ENCODE measurements at regions not wholly inside any gene's neighbourhood (a gene's known extent, or its start where the extent isn't known, plus 50 kb on each side); places are given as distances from the start of the nearest gene placed in this dataset.
"Not testable (repeated sequence)": the region's sequence is repeated elsewhere in the genome, so short reads cannot be mapped to it uniquely, and the experiment has no call there.

- Histone ChIP-seq H3K9me3 (no peaks in the 10 kb centered on the region), H3K27me3 (no peaks in the 10 kb centered on the region), H3K27ac (no peak overlapping the region), H3K4me1 (no peaks in the 10 kb centered on the region), H3K36me3 (no peaks in the 10 kb centered on the region), H3K4me3 (no peak overlapping the region)
- no peak for DNase-seq
- intact Hi-C loops (cut with DNase I; ENCODE audit: low total_unique reads), result no loop called here
- in situ Hi-C loops (cut with MboI; ENCODE audit: low sequenced_read_pairs in 4 of 4), result no loop called here
- TF ChIP-seq CTCF (IDR thresholded peaks at IDR 0.05 in 4 of 5, conservative IDR thresholded peaks at IDR 0.05 in 1 of 5), result no peak
- TF ChIP-seq POLR2A (IDR thresholded peaks at IDR 0.05), result no peak
- ATAC-seq, result no peak
Observed at GRCh38 chr19:28546148-28546685, 666.7 kb downstream of the UQCRFS1 start.

- intact Hi-C loops (cut with DNase I; ENCODE audit: low total_unique reads), result not testable (repeated sequence)
Observed at GRCh38 chr19:28545397-28545796, 667.6 kb downstream of the UQCRFS1 start.

GRCh38 chr19:28544451-28545261, 668.3 kb downstream of the UQCRFS1 start:
- H3K27ac ChIP-seq, result no peak overlapping the region
- no peaks in the 10 kb centered on the region for H3K27me3 ChIP-seq
- no peaks in the 10 kb centered on the region for H3K9me3 ChIP-seq
- no peaks in the 10 kb centered on the region for H3K36me3 ChIP-seq
- intact Hi-C loops (cut with DNase I; ENCODE audit: low total_unique reads) (no loop called here), in situ Hi-C loops (cut with MboI; ENCODE audit: low sequenced_read_pairs in 4 of 4) (no loop called here)
- no peak for DNase-seq
- H3K4me3 ChIP-seq, result no peak overlapping the region
- TF ChIP-seq POLR2A (IDR thresholded peaks at IDR 0.05) (no peak), CTCF (IDR thresholded peaks at IDR 0.05 in 4 of 5, conservative IDR thresholded peaks at IDR 0.05 in 1 of 5) (no peak)
- no peak for ATAC-seq
- no peaks in the 10 kb centered on the region for H3K4me1 ChIP-seq

More at GRCh38 chr19:28545397-28545796, 667.6 kb downstream of the UQCRFS1 start:
- H3K27me3 ChIP-seq; H3K4me1 ChIP-seq; H3K36me3 ChIP-seq; H3K27ac ChIP-seq; H3K9me3 ChIP-seq; ATAC-seq; H3K4me3 ChIP-seq; DNase-seq; in situ Hi-C loops (cut with MboI; ENCODE audit: low sequenced_read_pairs in 4 of 4): not testable (repeated sequence)

GRCh38 chr19:28543244-28543776, 669.6 kb downstream of the UQCRFS1 start:
- DNase-seq (no peak), ATAC-seq (no peak)
- Histone ChIP-seq H3K4me3 (no peak overlapping the region), H3K36me3 (no peaks in the 10 kb centered on the region), H3K27ac (no peak overlapping the region), H3K27me3 (no peaks in the 10 kb centered on the region), H3K9me3 (no peaks in the 10 kb centered on the region), H3K4me1 (no peaks in the 10 kb centered on the region)
- intact Hi-C loops (cut with DNase I; ENCODE audit: low total_unique reads) (no loop called here), in situ Hi-C loops (cut with MboI; ENCODE audit: low sequenced_read_pairs in 4 of 4) (no loop called here)
- TF ChIP-seq POLR2A (IDR thresholded peaks at IDR 0.05) (no peak), CTCF (IDR thresholded peaks at IDR 0.05 in 4 of 5, conservative IDR thresholded peaks at IDR 0.05 in 1 of 5) (no peak)

GRCh38 chr19:28542394-28543243, 670.3 kb downstream of the UQCRFS1 start:
- Histone ChIP-seq H3K4me1 (no peaks in the 10 kb centered on the region), H3K36me3 (no peaks in the 10 kb centered on the region), H3K27me3 (no peaks in the 10 kb centered on the region), H3K4me3 (no peak overlapping the region), H3K27ac (no peak overlapping the region), H3K9me3 (peaks cover 0 to 1% (median 0%) of the 10 kb centered on the region in 3 donors)
- no peak for DNase-seq
- TF ChIP-seq POLR2A (IDR thresholded peaks at IDR 0.05) (no peak), CTCF (IDR thresholded peaks at IDR 0.05 in 4 of 5, conservative IDR thresholded peaks at IDR 0.05 in 1 of 5) (no peak)
- ATAC-seq, result no peak
- intact Hi-C loops (cut with DNase I; ENCODE audit: low total_unique reads) (no loop called here), in situ Hi-C loops (cut with MboI; ENCODE audit: low sequenced_read_pairs in 4 of 4) (no loop called here)

Data from gastrocnemius medialis (tissue), 4 donors.